GM12878 (cell line): ENCODE measurements at regions not wholly inside any gene's neighbourhood (a gene's known extent, or its start where the extent isn't known, plus 50 kb on each side); places are given as distances from the start of the nearest gene placed in this dataset.

Experiments used
- ATAC-seq: fragments of 200-7000 bp; cut with Tn5 transposase; 3 replicates; pipeline ENCODE4 v1.9.1; 2020; ENCODE audit warnings: mild to moderate bottlenecking, moderate library complexity
- BruUV-seq: library from RNA; stranded (reverse); fragments of 400-500 nt; replicated peaks from 2 replicates; lab custom pipeline; 2021; lab: Mats Ljungman, UMichigan
- CTCF ChIA-PET: fragments of 300-600 bp; sonication (Branson Sonifier 250); formaldehyde crosslinking; extraction: SDS; loops from one replicate; lab custom pipeline; 2021; ENCODE audit warnings: inconsistent platforms; lab: Yijun Ruan, JAX
- POLR2A ChIA-PET: fragments of 350-600 bp; formaldehyde crosslinking; extraction: SDS; loops from one replicate; lab custom pipeline; 2021; ENCODE audit warnings: inconsistent platforms; lab: Charles Lee
- RAD21 ChIA-PET: fragments of 300-600 bp; sonication (Branson Sonifier 250); formaldehyde crosslinking; loops from one replicate; lab custom pipeline; 2023; ENCODE audit warnings: antibody characterized with exemption; ENCODE audit not compliant: unreplicated experiment; lab: Charles Lee
- SMC1A ChIA-PET: fragments of 300-600 bp; sonication (Branson Sonifier 250); formaldehyde crosslinking; loops from one replicate; lab custom pipeline; 2023; ENCODE audit not compliant: unreplicated experiment, uncharacterized antibody; lab: Charles Lee
- DNase-seq: peaks from one replicate; pipeline ENCODE4 v3.0.0-alpha.2; 2011; ENCODE audit warnings: low read depth, low spot score
- FAIRE-seq: peaks from 3 replicates; lab custom pipeline; 2011; peaks lifted over from hg19 to GRCh38; lab: Jason Lieb, UNC
- H2AFZ ChIP-seq: 2 replicates; pipeline ENCODE4 v1.6.0; 2011; ENCODE audit warnings: low read depth, low read length, control low read depth; ENCODE audit not compliant: control insufficient read depth
- H3K27ac ChIP-seq: 2 replicates; pipeline ENCODE4 v1.5.1; 2011; ENCODE audit warnings: control low read depth; ENCODE audit not compliant: control insufficient read depth, insufficient read depth
- H3K27me3 ChIP-seq, 2 experiments: replicated peaks in 1 of 2; 2 replicates each; pipeline versions ENCODE4 v1.6.0 to v1.6.1; 2011; ENCODE audit warnings: low read length in 1 of 2; ENCODE audit not compliant: control insufficient read depth in 2 of 2, insufficient read depth in 2 of 2
- H3K36me3 ChIP-seq, 2 experiments: 2 replicates each; pipeline ENCODE4 v1.5.1; 2011; ENCODE audit warnings: low read length in 1 of 2; ENCODE audit not compliant: control insufficient read depth in 2 of 2, insufficient read depth in 2 of 2
- H3K4me1 ChIP-seq: 2 replicates; pipeline ENCODE4 v1.6.1; 2011; ENCODE audit warnings: mild to moderate bottlenecking, low read length, moderate library complexity, mixed read lengths; ENCODE audit not compliant: control insufficient read depth, insufficient read depth
- H3K4me2 ChIP-seq: 2 replicates; pipeline ENCODE4 v1.6.0; 2011; ENCODE audit warnings: control low read depth; ENCODE audit not compliant: control insufficient read depth, insufficient read depth
- H3K4me3 ChIP-seq: fragments of 200-600 bp; sonication (generic); 2 replicates; pipeline ENCODE4 v1.5.1; 2016
- H3K79me2 ChIP-seq: 2 replicates; pipeline ENCODE4 v1.6.0; 2011; ENCODE audit warnings: low read length; ENCODE audit not compliant: control insufficient read depth, insufficient read depth
- H3K9ac ChIP-seq: 2 replicates; pipeline ENCODE4 v1.8.0; 2011; ENCODE audit warnings: low read length, control low read depth, mixed read lengths; ENCODE audit not compliant: control insufficient read depth, insufficient read depth
- H3K9me3 ChIP-seq: replicated peaks from 3 replicates; pipeline ENCODE4 v1.5.1; 2011; ENCODE audit warnings: mild to moderate bottlenecking, low read length; ENCODE audit not compliant: control insufficient read depth, insufficient read depth
- H4K20me1 ChIP-seq: 2 replicates; pipeline ENCODE4 v1.6.0; 2011; ENCODE audit not compliant: control insufficient read depth, insufficient read depth
- ATF7 ChIP-seq: fragments of 450-650 bp; IDR thresholded peaks from 2 replicates; pipeline ENCODE4 v1.6.1; 2016; ENCODE audit warnings: low read depth, mild to moderate bottlenecking
- BRCA1 ChIP-seq: IDR thresholded peaks from 2 replicates; pipeline ENCODE4 v1.6.1; 2011; ENCODE audit warnings: low read depth, low read length, improper control_type of control experiment
- JUNB ChIP-seq: IDR thresholded peaks from 2 replicates; pipeline ENCODE4 v1.6.1; 2016; ENCODE audit warnings: antibody characterized with exemption, mild to moderate bottlenecking
- MEF2A ChIP-seq: IDR thresholded peaks from 2 replicates; pipeline ENCODE4 v1.6.1; 2011; ENCODE audit warnings: low read depth, mild to moderate bottlenecking, low read length, moderate library complexity; ENCODE audit not compliant: insufficient read depth
- POU2F2 ChIP-seq: IDR thresholded peaks from 3 replicates; pipeline ENCODE4 v1.6.1; 2011; ENCODE audit warnings: low read depth, mild to moderate bottlenecking, low read length, borderline replicate concordance
- RAD21 ChIP-seq: IDR thresholded peaks from 2 replicates; pipeline ENCODE4 v1.6.1; 2011; ENCODE audit warnings: mild to moderate bottlenecking, low read depth, low read length, moderate library complexity; ENCODE audit not compliant: insufficient read depth
- RAD51 ChIP-seq: fragments of 450-650 bp; IDR thresholded peaks from 2 replicates; pipeline ENCODE4 v1.6.1; 2016; ENCODE audit warnings: moderate library complexity, mild to moderate bottlenecking, inconsistent platforms
- SMARCA5 ChIP-seq: fragments of 450-650 bp; IDR thresholded peaks from 2 replicates; pipeline ENCODE4 v1.6.1; 2017; ENCODE audit warnings: mild to moderate bottlenecking
- SMC3 ChIP-seq: IDR thresholded peaks from 2 replicates; pipeline ENCODE4 v1.6.1; 2011; ENCODE audit warnings: low read length, improper control_type of control experiment, borderline replicate concordance
- TCF3 ChIP-seq: IDR thresholded peaks from 2 replicates; pipeline ENCODE4 v1.6.1; 2012; ENCODE audit warnings: low read depth, mild to moderate bottlenecking, low read length, borderline replicate concordance; ENCODE audit not compliant: insufficient read depth
- TCF7 ChIP-seq: IDR thresholded peaks from 2 replicates; pipeline ENCODE4 v1.6.1; 2014; ENCODE audit warnings: antibody characterized with exemption, borderline replicate concordance
- ZNF217 ChIP-seq: fragments of 450-650 bp; IDR thresholded peaks from 2 replicates; pipeline ENCODE4 v1.6.1; 2017; ENCODE audit warnings: antibody characterized with exemption, mild to moderate bottlenecking
- ZSCAN29 ChIP-seq: fragments of 450-650 bp; IDR thresholded peaks from 2 replicates; pipeline ENCODE4 v1.6.1; 2017; ENCODE audit warnings: mild to moderate bottlenecking, moderate library complexity
- WGBS: methylation state at CpG from one replicate; pipeline ENCODE4 v1.1.6; 2016; ENCODE audit warnings: low lambda C conversion rate; ENCODE audit not compliant: insufficient replicate concordance, insufficient coverage; ENCODE audit errors: missing lambda C conversion rate; 5-methylcytosine and 5-hydroxymethylcytosine counted together
- in situ Hi-C: fragments of 300-500 bp; cut with MboI; formaldehyde crosslinking; loops from 9 replicates; pipeline ENCODE4 v1.14.3; 2018; ENCODE audit warnings: mixed read lengths
- intact Hi-C: fragments of 100-400 bp; cut with micrococcal nuclease; formaldehyde crosslinking; loops from one replicate; pipeline ENCODE4 v1.14.2; 2022; ENCODE audit not compliant: unreplicated experiment
- TF ChIP-seq, protein P1 (sequence below): IDR thresholded peaks from 2 replicates; pipeline ENCODE4 v1.6.1; 2011; ENCODE audit warnings: borderline replicate concordance, low read depth, mild to moderate bottlenecking, moderate library complexity, low read length; ENCODE audit not compliant: insufficient read depth, poor library complexity, severe bottlenecking
- TF ChIP-seq, protein P2 (sequence below): fragments of 450-650 bp; IDR thresholded peaks from 2 replicates; pipeline ENCODE4 v1.6.1; 2014; ENCODE audit warnings: mild to moderate bottlenecking
- TF ChIP-seq, protein P3 (sequence below): fragments of 450-650 bp; IDR thresholded peaks from 2 replicates; pipeline ENCODE4 v1.6.1; 2018; ENCODE audit warnings: mild to moderate bottlenecking, low read depth, moderate library complexity; ENCODE audit not compliant: partially characterized antibody

DNA sequence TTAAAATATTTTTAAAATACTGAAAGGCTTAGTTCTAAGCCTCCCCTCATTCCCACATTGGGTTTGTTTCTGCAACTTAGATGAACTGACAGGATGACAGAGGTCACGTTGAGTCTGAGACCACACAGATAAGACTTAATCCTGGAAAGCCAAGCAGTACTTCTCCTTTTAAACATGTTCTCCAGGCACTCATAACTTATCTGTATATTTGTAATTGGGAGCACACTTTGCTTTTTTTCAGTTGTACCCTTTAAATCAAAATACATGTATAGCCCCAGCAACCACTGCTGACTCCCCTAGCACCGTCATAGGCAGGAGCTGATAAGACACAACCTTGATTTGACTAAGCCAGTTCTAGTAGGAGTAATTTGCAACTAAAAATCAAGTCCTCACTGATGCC lies 394.8 kb downstream of the PID1 start:
- ATAC-seq, result no peak
- 10% methylated on average over 2 of the region's 2 CpGs for WGBS
- POLR2A ChIA-PET, result no interaction called here
- H3K4me3 ChIP-seq, result no peak overlapping the region
- no peak for FAIRE-seq
- H4K20me1 ChIP-seq, result no peaks in the 10 kb centered on the region
- CTCF ChIA-PET, result no interaction called here
- no peak overlapping the region for H2AFZ ChIP-seq
- H3K79me2 ChIP-seq, result no peaks in the 10 kb centered on the region
- no peak for DNase-seq
- H3K27me3 ChIP-seq, result no peaks in the 10 kb centered on the region
- no peak overlapping the region for H3K4me2 ChIP-seq
- H3K9me3 ChIP-seq, result no peaks in the 10 kb centered on the region
- SMC1A ChIA-PET, result no interaction called here
- intact Hi-C loops (no loop called here), in situ Hi-C loops (no loop called here)
- no TSS peak for BruUV-seq
- RAD21 ChIA-PET, result no interaction called here
- TF ChIP-seq POU2F2 (no peak), ZSCAN29 (no peak), SMC3 (no peak), RAD21 (no peak), JUNB (no peak), SMARCA5 (no peak), TCF3 (no peak), ZNF217 (no peak), BRCA1 (no peak), TCF7 (no peak), ATF7 (no peak), RAD51 (no peak), MEF2A (no peak)
- TF ChIP-seq, protein P1, sequence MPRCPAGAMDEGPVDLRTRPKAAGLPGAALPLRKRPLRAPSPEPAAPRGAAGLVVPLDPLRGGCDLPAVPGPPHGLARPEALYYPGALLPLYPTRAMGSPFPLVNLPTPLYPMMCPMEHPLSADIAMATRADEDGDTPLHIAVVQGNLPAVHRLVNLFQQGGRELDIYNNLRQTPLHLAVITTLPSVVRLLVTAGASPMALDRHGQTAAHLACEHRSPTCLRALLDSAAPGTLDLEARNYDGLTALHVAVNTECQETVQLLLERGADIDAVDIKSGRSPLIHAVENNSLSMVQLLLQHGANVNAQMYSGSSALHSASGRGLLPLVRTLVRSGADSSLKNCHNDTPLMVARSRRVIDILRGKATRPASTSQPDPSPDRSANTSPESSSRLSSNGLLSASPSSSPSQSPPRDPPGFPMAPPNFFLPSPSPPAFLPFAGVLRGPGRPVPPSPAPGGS, result no peak
- TF ChIP-seq, protein P2, sequence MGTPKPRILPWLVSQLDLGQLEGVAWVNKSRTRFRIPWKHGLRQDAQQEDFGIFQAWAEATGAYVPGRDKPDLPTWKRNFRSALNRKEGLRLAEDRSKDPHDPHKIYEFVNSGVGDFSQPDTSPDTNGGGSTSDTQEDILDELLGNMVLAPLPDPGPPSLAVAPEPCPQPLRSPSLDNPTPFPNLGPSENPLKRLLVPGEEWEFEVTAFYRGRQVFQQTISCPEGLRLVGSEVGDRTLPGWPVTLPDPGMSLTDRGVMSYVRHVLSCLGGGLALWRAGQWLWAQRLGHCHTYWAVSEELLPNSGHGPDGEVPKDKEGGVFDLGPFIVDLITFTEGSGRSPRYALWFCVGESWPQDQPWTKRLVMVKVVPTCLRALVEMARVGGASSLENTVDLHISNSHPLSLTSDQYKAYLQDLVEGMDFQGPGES, result no peak
- TF ChIP-seq, protein P3, sequence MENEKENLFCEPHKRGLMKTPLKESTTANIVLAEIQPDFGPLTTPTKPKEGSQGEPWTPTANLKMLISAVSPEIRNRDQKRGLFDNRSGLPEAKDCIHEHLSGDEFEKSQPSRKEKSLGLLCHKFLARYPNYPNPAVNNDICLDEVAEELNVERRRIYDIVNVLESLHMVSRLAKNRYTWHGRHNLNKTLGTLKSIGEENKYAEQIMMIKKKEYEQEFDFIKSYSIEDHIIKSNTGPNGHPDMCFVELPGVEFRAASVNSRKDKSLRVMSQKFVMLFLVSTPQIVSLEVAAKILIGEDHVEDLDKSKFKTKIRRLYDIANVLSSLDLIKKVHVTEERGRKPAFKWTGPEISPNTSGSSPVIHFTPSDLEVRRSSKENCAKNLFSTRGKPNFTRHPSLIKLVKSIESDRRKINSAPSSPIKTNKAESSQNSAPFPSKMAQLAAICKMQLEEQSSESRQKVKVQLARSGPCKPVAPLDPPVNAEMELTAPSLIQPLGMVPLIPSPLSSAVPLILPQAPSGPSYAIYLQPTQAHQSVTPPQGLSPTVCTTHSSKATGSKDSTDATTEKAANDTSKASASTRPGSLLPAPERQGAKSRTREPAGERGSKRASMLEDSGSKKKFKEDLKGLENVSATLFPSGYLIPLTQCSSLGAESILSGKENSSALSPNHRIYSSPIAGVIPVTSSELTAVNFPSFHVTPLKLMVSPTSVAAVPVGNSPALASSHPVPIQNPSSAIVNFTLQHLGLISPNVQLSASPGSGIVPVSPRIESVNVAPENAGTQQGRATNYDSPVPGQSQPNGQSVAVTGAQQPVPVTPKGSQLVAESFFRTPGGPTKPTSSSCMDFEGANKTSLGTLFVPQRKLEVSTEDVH, result no peak
- H3K36me3 ChIP-seq, result no peaks in the 10 kb centered on the region
- H3K27ac ChIP-seq, result no peak overlapping the region
- no peak overlapping the region for H3K9ac ChIP-seq
- H3K4me1 ChIP-seq, result no peaks in the 10 kb centered on the region
